ENCODE measurements at regions not wholly inside any gene's neighbourhood (a gene's known extent, or its start where the extent isn't known, plus 50 kb on each side); places are given as distances from the start of the nearest gene placed in this dataset.

- TF ChIP-seq, protein P1, sequence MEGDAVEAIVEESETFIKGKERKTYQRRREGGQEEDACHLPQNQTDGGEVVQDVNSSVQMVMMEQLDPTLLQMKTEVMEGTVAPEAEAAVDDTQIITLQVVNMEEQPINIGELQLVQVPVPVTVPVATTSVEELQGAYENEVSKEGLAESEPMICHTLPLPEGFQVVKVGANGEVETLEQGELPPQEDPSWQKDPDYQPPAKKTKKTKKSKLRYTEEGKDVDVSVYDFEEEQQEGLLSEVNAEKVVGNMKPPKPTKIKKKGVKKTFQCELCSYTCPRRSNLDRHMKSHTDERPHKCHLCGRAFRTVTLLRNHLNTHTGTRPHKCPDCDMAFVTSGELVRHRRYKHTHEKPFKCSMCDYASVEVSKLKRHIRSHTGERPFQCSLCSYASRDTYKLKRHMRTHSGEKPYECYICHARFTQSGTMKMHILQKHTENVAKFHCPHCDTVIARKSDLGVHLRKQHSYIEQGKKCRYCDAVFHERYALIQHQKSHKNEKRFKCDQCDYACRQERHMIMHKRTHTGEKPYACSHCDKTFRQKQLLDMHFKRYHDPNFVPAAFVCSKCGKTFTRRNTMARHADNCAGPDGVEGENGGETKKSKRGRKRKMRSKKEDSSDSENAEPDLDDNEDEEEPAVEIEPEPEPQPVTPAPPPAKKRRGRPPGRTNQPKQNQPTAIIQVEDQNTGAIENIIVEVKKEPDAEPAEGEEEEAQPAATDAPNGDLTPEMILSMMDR (conservative IDR thresholded peaks at IDR 0.05; ENCODE audit: low read depth, low read length) = no peak
- no peak for TF ChIP-seq RAD21 (IDR thresholded peaks at IDR 0.05; ENCODE audit: low read length)
- no peak for TF ChIP-seq POLR2A (IDR thresholded peaks at IDR 0.05; ENCODE audit: low read depth, low read length)
- no peak for TF ChIP-seq BHLHE40 (IDR thresholded peaks at IDR 0.05; ENCODE audit: low read depth, low read length)
- TF ChIP-seq, protein P2, sequence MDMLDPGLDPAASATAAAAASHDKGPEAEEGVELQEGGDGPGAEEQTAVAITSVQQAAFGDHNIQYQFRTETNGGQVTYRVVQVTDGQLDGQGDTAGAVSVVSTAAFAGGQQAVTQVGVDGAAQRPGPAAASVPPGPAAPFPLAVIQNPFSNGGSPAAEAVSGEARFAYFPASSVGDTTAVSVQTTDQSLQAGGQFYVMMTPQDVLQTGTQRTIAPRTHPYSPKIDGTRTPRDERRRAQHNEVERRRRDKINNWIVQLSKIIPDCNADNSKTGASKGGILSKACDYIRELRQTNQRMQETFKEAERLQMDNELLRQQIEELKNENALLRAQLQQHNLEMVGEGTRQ (IDR thresholded peaks at IDR 0.05; ENCODE audit: low read depth, low read length) = no peak
- no peak for TF ChIP-seq SMC3 (IDR thresholded peaks at IDR 0.05; ENCODE audit: low read depth, low read length)
- TF ChIP-seq MXI1 (IDR thresholded peaks at IDR 0.05; ENCODE audit: borderline replicate concordance, low read depth, low read length) = no peak
Observed at GRCh38 chr7:109178342-109178741, 608.7 kb downstream of the DNAJB9 start.
